ENCODE measurements at regions not wholly inside any gene's neighbourhood (a gene's known extent, or its start where the extent isn't known, plus 50 kb on each side); places are given as distances from the start of the nearest gene placed in this dataset.

GRCh38 chr15:57789225-57789624, 82.7 kb downstream of the POLR2M start:
- Histone ChIP-seq H3K9me3 (no peaks in the 10 kb centered on the region), H3K36me3 (no peaks in the 10 kb centered on the region), H3K27ac (no peak overlapping the region), H3K4me1 (peaks cover 0 to 12% (median 4%) of the 10 kb centered on the region in 3 donors), H3K27me3 (peaks cover 0 to 5% (median 0%) of the 10 kb centered on the region in 4 donors), H3K4me3 (no peak overlapping the region)
- TF ChIP-seq POLR2A (IDR thresholded peaks at IDR 0.05) (no peak), CTCF (IDR thresholded peaks at IDR 0.05) (no peak)
- intact Hi-C loops (cut with DNase I): no loop called here
- DNase-seq: no peak
- 48 to 64% methylated on average over 2 of the region's 2 CpGs for WGBS, 2 donors

GRCh38 chr15:57792724-57793449, 86.4 kb downstream of the POLR2M start:
- Histone ChIP-seq H3K9me3 (no peaks in the 10 kb centered on the region), H3K27ac (no peak overlapping the region), H3K27me3 (peaks cover 0 to 5% (median 0%) of the 10 kb centered on the region in 4 donors), H3K36me3 (no peaks in the 10 kb centered on the region), H3K4me1 (peaks cover 0 to 15% (median 0%) of the 10 kb centered on the region in 3 donors), H3K4me3 (no peak overlapping the region)
- no peak for DNase-seq
- 79 to 84% methylated on average over 4 to 9 of the region's 9 CpGs for WGBS, 2 donors
- intact Hi-C loops (cut with DNase I): no loop called here
- TF ChIP-seq POLR2A (IDR thresholded peaks at IDR 0.05): no peak
- no peak for TF ChIP-seq CTCF (IDR thresholded peaks at IDR 0.05)

GRCh38 chr15:57795261-57795660, 88.7 kb downstream of the POLR2M start:
- no peaks in the 10 kb centered on the region for H3K9me3 ChIP-seq
- intact Hi-C loops (cut with DNase I): no loop called here
- no peak for DNase-seq
- no peak overlapping the region for H3K4me3 ChIP-seq
- H3K27ac ChIP-seq: no peak overlapping the region
- no peaks in the 10 kb centered on the region for H3K27me3 ChIP-seq
- TF ChIP-seq POLR2A (IDR thresholded peaks at IDR 0.05) (no peak), CTCF (IDR thresholded peaks at IDR 0.05) (no peak)
- H3K36me3 ChIP-seq: no peaks in the 10 kb centered on the region
- peaks cover 0 to 15% (median 0%) of the 10 kb centered on the region in 3 donors for H3K4me1 ChIP-seq
- WGBS, 2 donors: 72 to 87% methylated on average over 5 to 6 of the region's 6 CpGs

GRCh38 chr15:57796146-57796545, 89.6 kb downstream of the POLR2M start:
- H3K27me3 ChIP-seq: no peaks in the 10 kb centered on the region
- peaks cover 0 to 15% (median 0%) of the 10 kb centered on the region in 3 donors for H3K4me1 ChIP-seq
- TF ChIP-seq CTCF (IDR thresholded peaks at IDR 0.05) (no peak), POLR2A (IDR thresholded peaks at IDR 0.05) (no peak)
- WGBS, 2 donors: 100% methylated on average over 1 of the region's 1 CpG
- no peaks in the 10 kb centered on the region for H3K36me3 ChIP-seq
- intact Hi-C loops (cut with DNase I): no loop called here
- DNase-seq: no peak
- H3K4me3 ChIP-seq: no peak overlapping the region
- no peak overlapping the region for H3K27ac ChIP-seq
- no peaks in the 10 kb centered on the region for H3K9me3 ChIP-seq

GRCh38 chr15:57797110-57797509, 90.6 kb downstream of the POLR2M start:
- no peak for DNase-seq
- no peaks in the 10 kb centered on the region for H3K36me3 ChIP-seq
- 43 to 72% methylated on average over 2 to 3 of the region's 3 CpGs for WGBS, 2 donors
- intact Hi-C loops (cut with DNase I): no loop called here
- TF ChIP-seq CTCF (IDR thresholded peaks at IDR 0.05): no peak
- no peak for TF ChIP-seq POLR2A (IDR thresholded peaks at IDR 0.05)
- H3K4me3 ChIP-seq: no peak overlapping the region
- no peaks in the 10 kb centered on the region for H3K9me3 ChIP-seq
- no peak overlapping the region for H3K27ac ChIP-seq
- no peaks in the 10 kb centered on the region for H3K27me3 ChIP-seq
- peaks cover 0 to 15% (median 0%) of the 10 kb centered on the region in 3 donors for H3K4me1 ChIP-seq
